Muscle layer of colon (tissue), 2 donors: ENCODE measurements at regions not wholly inside any gene's neighbourhood (a gene's known extent, or its start where the extent isn't known, plus 50 kb on each side); places are given as distances from the start of the nearest gene placed in this dataset.
"Not testable (repeated sequence)": the region's sequence is repeated elsewhere in the genome, so short reads cannot be mapped to it uniquely, and the experiment has no call there.

Experiments used
- H3K27ac ChIP-seq: one replicate; pipeline ENCODE4 v1.7.0; 2013; ENCODE audit warnings: low read depth, mild to moderate bottlenecking, low read length, moderate library complexity
- H3K27me3 ChIP-seq, 2 donors: one replicate each; pipeline ENCODE4 v1.7.0; 2013; ENCODE audit warnings: low read length in 2 of 2, mild to moderate bottlenecking in 2 of 2; ENCODE audit not compliant: insufficient read depth in 2 of 2, control insufficient read depth in 1 of 2
- H3K36me3 ChIP-seq: one replicate; pipeline ENCODE4 v1.7.0; 2013; ENCODE audit warnings: mild to moderate bottlenecking, low read length; ENCODE audit not compliant: insufficient read depth
- H3K4me1 ChIP-seq: one replicate; pipeline ENCODE4 v1.7.0; 2013; ENCODE audit warnings: mild to moderate bottlenecking, low read length; ENCODE audit not compliant: insufficient read depth
- H3K4me3 ChIP-seq, 2 donors: one replicate each; pipeline ENCODE4 v1.7.0; 2013; ENCODE audit warnings: low read length in 2 of 2, low read depth in 1 of 2, mild to moderate bottlenecking in 1 of 2, moderate library complexity in 1 of 2
- H3K9ac ChIP-seq: one replicate; pipeline ENCODE4 v1.7.0; 2013; ENCODE audit warnings: low read length
- H3K9me3 ChIP-seq: one replicate; pipeline ENCODE4 v1.7.0; 2013; ENCODE audit warnings: mild to moderate bottlenecking, low read length
- donor health status: abdominal sarcoma.
- donor health status: Adenocarcinoma of cecum.

DNA sequence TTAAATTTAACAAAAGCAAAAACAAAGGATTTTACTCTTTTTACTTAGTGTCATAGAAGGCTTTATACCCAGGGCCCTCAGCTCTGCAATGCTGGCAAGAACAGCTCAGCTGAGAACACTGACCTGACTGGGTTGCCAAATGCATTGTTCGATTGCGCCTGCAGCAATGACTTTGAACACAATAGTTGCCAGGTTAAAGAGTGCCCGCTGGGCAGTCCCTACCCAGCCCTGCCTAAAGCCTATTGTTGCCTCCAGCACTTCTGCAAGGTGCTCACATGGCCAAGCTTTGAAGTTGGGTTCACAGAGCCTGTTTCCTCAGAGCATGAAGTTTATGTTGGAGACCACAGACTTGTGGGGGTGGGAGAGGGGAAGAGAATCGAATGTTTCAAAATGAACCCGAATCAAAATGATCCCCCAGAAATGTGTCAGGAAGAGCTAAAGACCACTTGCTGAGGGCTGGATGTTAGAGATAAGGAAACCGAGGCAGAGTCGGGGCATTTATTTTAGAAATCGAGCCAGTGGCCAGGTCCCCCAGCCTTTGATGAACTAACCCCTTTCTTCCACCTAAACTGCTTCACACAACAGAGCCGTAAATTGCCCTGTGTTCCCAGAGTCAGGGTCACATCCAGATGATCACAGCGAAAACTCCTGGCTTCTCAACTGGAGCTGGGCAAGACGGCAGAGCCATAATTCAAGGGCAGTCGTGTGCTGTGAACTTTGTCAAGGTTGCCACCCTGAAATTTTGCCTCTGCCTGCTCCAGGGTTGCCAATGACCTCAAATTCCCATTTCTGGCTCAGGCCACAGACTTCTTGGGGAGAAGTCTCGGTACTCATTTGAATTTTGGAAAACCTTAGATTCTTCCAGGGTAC is 55.0 kb downstream of the FOXA2 start:
- Histone ChIP-seq H3K9me3 (no peaks in the 10 kb centered on the region), H3K9ac (no peak overlapping the region), H3K4me1 (no peaks in the 10 kb centered on the region), H3K27me3 (no peaks in the 10 kb centered on the region), H3K4me3 (no peak overlapping the region), H3K27ac (no peak overlapping the region), H3K36me3 (no peaks in the 10 kb centered on the region)

DNA sequence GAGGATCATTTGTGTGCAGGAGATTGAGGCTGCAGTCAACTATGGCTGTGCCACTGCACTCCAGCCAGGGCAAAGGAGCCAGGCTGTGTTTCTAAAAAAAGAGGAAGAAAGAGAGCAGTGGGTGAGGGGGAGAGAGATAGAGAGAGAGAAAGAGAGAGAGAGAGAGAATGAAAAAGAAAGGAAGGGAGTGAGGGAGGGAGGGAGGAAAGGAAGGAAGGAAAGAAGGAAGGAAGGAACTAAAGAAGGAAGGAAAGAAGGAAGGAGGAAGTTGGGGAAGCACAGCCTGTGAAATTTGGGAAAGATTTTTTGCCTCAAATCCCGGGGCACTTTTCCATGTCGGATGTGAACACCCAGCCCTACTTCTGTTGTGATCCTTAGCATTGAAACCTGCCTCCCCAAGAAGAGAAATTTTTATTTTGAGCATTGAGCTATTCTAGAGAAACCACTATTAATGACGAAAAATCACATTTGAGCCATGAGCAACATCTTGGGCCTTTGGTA is 57.8 kb downstream of the FOXA2 start:
- no peaks in the 10 kb centered on the region for H3K36me3 ChIP-seq
- no peak overlapping the region for H3K27ac ChIP-seq
- no peak overlapping the region for H3K9ac ChIP-seq
- H3K4me1 ChIP-seq: no peaks in the 10 kb centered on the region
- H3K27me3 ChIP-seq: no peaks in the 10 kb centered on the region
- H3K9me3 ChIP-seq: no peaks in the 10 kb centered on the region
- H3K4me3 ChIP-seq: no peak overlapping the region

DNA sequence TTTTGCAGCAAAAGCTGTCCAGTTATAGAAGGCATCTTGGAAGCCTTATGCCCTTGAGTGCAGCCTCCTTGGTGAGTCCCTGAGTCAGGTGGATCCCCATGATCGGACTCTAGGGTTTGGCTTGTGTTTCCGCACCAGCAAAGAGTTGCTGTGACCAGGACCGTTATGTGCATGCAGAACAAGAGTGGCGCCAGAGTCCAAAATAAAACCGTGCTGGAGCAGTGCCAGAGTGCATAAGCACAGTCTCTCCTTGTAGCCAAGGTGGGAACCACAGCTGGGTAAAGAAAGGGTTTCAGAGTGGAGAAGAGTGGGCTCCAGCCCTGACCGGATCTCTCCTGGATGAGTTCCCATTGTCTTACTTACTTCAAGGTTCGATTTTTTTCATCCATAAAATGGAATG is 58.6 kb downstream of the FOXA2 start:
- Histone ChIP-seq H3K36me3 (no peaks in the 10 kb centered on the region), H3K4me1 (no peaks in the 10 kb centered on the region), H3K4me3 (no peak overlapping the region), H3K9ac (no peak overlapping the region), H3K27me3 (no peaks in the 10 kb centered on the region), H3K9me3 (no peaks in the 10 kb centered on the region), H3K27ac (no peak overlapping the region)

DNA sequence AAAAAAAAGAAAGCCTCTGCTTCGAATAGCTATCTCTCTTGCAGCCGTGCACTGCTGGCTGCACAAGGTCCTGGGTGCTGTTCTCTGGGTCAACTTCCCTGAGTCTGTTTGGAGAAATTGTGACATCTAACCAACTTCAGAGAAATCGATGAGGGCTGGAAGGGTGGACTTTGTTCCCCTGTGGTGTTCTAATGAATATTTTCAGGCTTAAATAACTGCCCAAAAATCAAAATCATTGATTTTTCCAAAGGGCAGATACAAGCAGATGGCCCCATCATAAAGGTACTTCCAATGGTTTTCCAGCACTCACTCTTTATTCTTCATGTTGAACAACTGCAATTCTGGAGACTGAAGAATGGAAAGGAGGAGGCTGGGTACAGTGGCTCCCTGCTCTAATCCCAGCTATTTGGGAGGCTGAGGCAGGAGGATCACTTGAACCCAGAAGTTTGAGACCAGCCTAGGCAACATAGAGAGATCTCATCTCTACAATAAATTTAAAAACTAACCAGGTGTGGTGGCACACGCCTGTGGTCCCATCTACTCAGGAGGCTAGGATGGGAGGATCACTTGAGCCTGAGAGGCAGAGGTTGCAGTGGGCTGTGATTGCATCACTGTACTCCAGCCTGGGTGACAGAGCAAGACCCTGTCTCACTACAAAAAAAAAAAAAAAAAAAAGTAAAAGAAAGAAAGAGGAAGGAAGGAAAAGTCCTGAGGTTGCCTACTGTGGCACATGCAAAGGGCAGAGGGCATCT is 59.1 kb downstream of the FOXA2 start:
- no peaks in the 10 kb centered on the region for H3K27me3 ChIP-seq
- no peak overlapping the region for H3K27ac ChIP-seq
- no peak overlapping the region for H3K4me3 ChIP-seq
- H3K36me3 ChIP-seq: no peaks in the 10 kb centered on the region
- H3K9me3 ChIP-seq: no peaks in the 10 kb centered on the region
- no peak overlapping the region for H3K9ac ChIP-seq
- no peaks in the 10 kb centered on the region for H3K4me1 ChIP-seq

DNA sequence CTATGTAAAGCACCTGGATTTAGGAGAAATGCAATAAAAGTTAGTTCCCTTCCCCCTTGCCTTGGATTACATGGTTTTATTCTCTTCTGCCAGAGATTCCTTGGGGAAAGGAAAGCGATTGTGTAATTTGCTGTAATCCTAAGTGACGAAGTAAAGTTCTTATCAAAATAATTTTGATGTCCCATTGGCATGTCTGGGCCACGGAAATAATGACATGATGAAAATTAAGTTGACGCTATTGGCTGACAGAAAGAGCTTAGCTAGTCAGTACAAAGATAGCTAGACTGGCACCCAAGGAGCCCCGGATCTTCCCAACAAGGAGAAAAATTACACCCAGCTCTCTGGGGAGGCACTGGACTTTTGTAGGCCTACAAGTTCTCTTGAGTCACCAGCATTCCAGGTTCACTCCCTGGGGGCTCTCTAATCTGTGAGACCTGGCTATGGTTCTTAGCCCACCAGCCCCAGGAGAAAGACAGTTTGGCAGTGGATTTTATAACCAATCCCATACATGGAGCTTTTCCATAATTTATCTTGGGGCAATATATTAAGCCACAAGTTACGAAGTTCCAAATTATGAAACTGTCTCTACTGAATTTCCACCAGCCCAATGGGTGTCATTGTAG is 59.9 kb downstream of the FOXA2 start:
- Histone ChIP-seq H3K4me3 (no peak overlapping the region), H3K36me3 (no peaks in the 10 kb centered on the region), H3K27ac (no peak overlapping the region), H3K4me1 (no peaks in the 10 kb centered on the region), H3K9me3 (no peaks in the 10 kb centered on the region), H3K27me3 (no peaks in the 10 kb centered on the region), H3K9ac (no peak overlapping the region)

DNA sequence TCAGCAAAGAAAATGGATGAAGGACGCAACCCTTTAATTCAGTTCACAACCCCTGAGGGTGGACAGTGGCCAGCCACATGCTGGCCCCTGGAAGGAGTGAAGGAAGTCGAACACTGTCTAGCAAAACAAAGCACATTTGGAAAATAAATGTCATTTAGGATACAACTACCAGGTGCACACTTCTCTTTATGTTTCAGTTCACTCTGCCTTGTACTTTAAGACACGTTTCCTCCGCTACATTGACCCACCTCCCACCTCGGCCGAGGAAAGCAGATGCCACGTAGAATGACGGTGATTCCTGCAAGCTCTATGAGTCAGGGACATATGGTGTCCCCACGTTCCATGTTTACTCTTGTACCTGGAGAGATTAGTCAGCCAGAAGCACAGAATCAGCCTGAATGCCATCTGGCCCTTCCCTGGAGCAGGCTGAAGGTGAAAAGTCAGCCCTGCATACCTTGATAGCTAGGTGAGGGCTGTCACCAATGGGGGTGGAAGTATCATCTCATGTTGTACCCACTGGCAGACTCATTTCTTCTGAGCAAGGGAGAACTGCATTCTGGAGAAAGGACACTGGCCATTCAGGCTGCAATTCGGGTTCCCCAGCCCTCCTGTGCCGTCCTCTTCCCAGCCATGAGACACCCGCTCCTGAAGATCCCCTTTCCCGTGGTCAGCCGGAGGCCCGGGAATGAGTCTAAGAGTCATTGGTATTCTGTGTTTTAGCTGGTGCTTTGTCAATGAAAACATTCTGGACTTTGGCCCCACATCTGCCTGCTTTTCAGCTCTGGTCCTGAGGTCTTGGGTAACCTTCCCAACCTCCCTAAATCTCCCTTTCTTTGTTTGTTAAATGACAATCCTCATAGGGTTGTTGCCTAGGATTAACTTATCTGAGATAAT is 60.6 kb downstream of the FOXA2 start:
- Histone ChIP-seq H3K27me3 (no peaks in the 10 kb centered on the region), H3K4me1 (no peaks in the 10 kb centered on the region), H3K27ac (no peak overlapping the region), H3K36me3 (no peaks in the 10 kb centered on the region), H3K4me3 (no peak overlapping the region), H3K9ac (no peak overlapping the region), H3K9me3 (no peaks in the 10 kb centered on the region)

- Histone ChIP-seq H3K9me3 (no peaks in the 10 kb centered on the region), H3K27ac (no peak overlapping the region), H3K27me3 (no peaks in the 10 kb centered on the region)
Measured at GRCh38 chr20:22523128-22523498, 61.3 kb downstream of the FOXA2 start.

GRCh38 chr20:22522701-22523100 is 61.7 kb downstream of the FOXA2 start:
- H3K27me3 ChIP-seq: no peaks in the 10 kb centered on the region
- no peaks in the 10 kb centered on the region for H3K36me3 ChIP-seq
- no peak overlapping the region for H3K4me3 ChIP-seq
- H3K27ac ChIP-seq: no peak overlapping the region
- H3K4me1 ChIP-seq: no peaks in the 10 kb centered on the region
- H3K9ac ChIP-seq: no peak overlapping the region
- H3K9me3 ChIP-seq: no peaks in the 10 kb centered on the region

More at GRCh38 chr20:22523128-22523498, 61.3 kb downstream of the FOXA2 start:
- no peaks in the 10 kb centered on the region for H3K36me3 ChIP-seq
- H3K4me1 ChIP-seq: no peaks in the 10 kb centered on the region
- H3K4me3 ChIP-seq: no peak overlapping the region
- H3K9ac ChIP-seq: no peak overlapping the region

DNA sequence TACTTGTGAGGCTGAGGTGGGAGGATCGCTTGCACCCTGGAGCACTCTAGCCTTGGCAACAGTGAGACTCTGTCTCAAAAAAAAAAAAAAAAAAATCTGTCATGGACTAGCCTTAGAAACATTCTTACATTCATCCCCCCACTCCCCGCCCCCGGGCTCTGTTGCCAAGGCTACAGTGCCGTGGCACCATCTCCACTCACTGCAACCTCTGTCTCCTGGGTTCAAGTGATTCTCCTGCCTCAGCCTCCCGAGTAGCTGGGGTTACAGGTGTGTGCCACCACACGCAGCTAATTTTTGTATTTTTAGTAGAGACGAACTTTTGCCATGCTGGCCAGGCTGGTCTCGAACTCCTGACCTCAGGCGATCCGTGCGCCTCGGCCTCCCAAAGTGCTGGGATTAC is 62.4 kb downstream of the FOXA2 start:
- not testable (repeated sequence) for H3K27me3 ChIP-seq

GRCh38 chr20:22520381-22520780 is 64.0 kb downstream of the FOXA2 start:
- Histone ChIP-seq H3K27ac (no peak overlapping the region), H3K4me3 (no peak overlapping the region), H3K36me3 (no peaks in the 10 kb centered on the region), H3K27me3 (peaks cover 0 to 3% of the 10 kb centered on the region in 2 donors), H3K4me1 (no peaks in the 10 kb centered on the region), H3K9ac (no peak overlapping the region), H3K9me3 (no peaks in the 10 kb centered on the region)

More for the DNA sequence above, 62.4 kb downstream of the FOXA2 start:
- H3K9ac ChIP-seq, H3K36me3 ChIP-seq, H3K27ac ChIP-seq, H3K4me3 ChIP-seq, H3K4me1 ChIP-seq, H3K9me3 ChIP-seq: not testable (repeated sequence)

DNA sequence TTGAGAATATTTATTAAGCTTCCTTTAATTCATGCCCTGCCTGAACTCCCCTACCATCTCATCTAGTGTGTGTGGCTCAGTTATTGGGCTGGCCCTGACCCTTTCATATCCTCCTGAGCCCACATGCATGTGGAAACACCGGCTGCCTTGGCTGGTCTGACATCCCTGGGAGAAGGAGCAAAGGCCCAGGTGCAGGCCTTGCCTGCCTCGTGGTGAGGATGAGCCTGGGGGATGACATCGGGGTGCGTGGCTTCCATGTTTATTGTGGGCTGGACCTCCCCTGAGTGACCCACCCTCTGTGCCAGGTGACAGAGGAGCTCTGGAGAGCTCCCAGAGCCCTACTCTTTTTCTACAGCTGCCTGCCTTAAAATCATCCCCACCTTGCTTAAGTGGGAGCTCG is 69.1 kb downstream of the FOXA2 start:
- Histone ChIP-seq H3K9ac (no peak overlapping the region), H3K27ac (no peak overlapping the region), H3K4me3 (no peak overlapping the region), H3K27me3 (peaks cover 0 to 4% of the 10 kb centered on the region in 2 donors), H3K9me3 (no peaks in the 10 kb centered on the region), H3K4me1 (no peaks in the 10 kb centered on the region), H3K36me3 (no peaks in the 10 kb centered on the region)
